Calu3 (cell line): ENCODE measurements at regions not wholly inside any gene's neighbourhood (a gene's known extent, or its start where the extent isn't known, plus 50 kb on each side); places are given as distances from the start of the nearest gene placed in this dataset.

Experiments
- BruUV-seq: library from RNA; stranded (reverse); fragments of 400-500 nt; replicated peaks from 2 replicates; lab custom pipeline; 2021; lab: Mats Ljungman, UMichigan
- CTCF ChIA-PET: fragments of 300-600 bp; sonication (Branson Sonifier 250); formaldehyde crosslinking; loops from one replicate; lab custom pipeline; 2022; ENCODE audit warnings: antibody characterized with exemption; lab: Charles Lee
- DNase-seq: peaks from one replicate; pipeline ENCODE4 v3.0.0; 2022
- H3K27ac Mint-ChIP-seq: one replicate; pipeline ENCODE4 v1.8.0; 2022; ENCODE audit warnings: mixed read lengths; ENCODE audit not compliant: unreplicated experiment
- H3K27me3 Mint-ChIP-seq: one replicate; pipeline ENCODE4 v1.8.0; 2022; ENCODE audit warnings: mixed read lengths; ENCODE audit not compliant: unreplicated experiment
- H3K36me3 Mint-ChIP-seq: one replicate; pipeline ENCODE4 v1.8.0; 2022; ENCODE audit warnings: mild to moderate bottlenecking, moderate library complexity, mixed read lengths; ENCODE audit not compliant: insufficient read depth, unreplicated experiment
- H3K4me1 Mint-ChIP-seq: one replicate; pipeline ENCODE4 v1.8.0; 2022; ENCODE audit warnings: mild to moderate bottlenecking, low read depth, mixed read lengths; ENCODE audit not compliant: unreplicated experiment
- H3K4me3 Mint-ChIP-seq: one replicate; pipeline ENCODE4 v1.8.0; 2022; ENCODE audit warnings: mild to moderate bottlenecking, low read depth, moderate library complexity, mixed read lengths; ENCODE audit not compliant: unreplicated experiment
- H3K9me3 Mint-ChIP-seq: one replicate; pipeline ENCODE4 v1.8.0; 2022; ENCODE audit warnings: low read depth, mixed read lengths; ENCODE audit not compliant: unreplicated experiment
- CTCF ChIP-seq: fragments of 200-600 bp; IDR thresholded peaks from one replicate; pipeline ENCODE4 v1.8.0; 2022; ENCODE audit warnings: antibody characterized with exemption; ENCODE audit not compliant: unreplicated experiment
- intact Hi-C: fragments of 100-400 bp; cut with micrococcal nuclease; formaldehyde crosslinking; loops from one replicate; pipeline ENCODE4 v1.10.0; 2022; ENCODE audit not compliant: unreplicated experiment

- intact Hi-C loops: no loop called here
- Mint-ChIP-seq H3K9me3 (no peaks in the 10 kb centered on the region), H3K4me3 (no peak overlapping the region), H3K36me3 (no peaks in the 10 kb centered on the region), H3K4me1 (no peaks in the 10 kb centered on the region), H3K27ac (no peak overlapping the region), H3K27me3 (peaks cover 60% of the 10 kb centered on the region)
- CTCF ChIA-PET: no interaction called here
- DNase-seq: no peak
- no TSS peak for BruUV-seq
- no peak for TF ChIP-seq CTCF
Measured at GRCh38 chr6:44642870-44643522, 255.5 kb downstream of the CDC5L start.

DNA sequence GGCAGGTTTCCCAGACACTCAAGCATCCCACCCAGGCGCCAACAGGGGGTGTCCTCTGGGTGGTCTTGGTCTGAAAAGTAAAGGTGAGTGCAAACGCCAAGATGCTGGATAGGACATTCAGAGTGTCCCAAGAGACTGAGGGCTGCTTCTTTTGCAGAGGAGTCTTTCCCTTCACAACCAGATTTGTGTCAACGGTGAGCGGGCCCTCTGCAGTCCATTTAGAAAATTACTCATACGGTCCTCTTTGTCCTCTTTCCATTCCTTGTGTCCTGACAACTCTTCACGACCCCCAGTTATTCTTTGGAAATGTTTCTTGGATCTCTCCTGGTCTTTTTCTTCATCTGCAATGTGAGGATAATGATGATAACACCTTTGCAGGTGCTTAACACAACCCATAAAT is 257.8 kb downstream of the CDC5L start:
- CTCF ChIA-PET: interaction anchor here (0.7 to 1.5 kb wide), 2 partner anchors 9 to 170 kb away, joined by 3 to 10 read pairs; no protein-coding TSS in a partner anchor
- no TSS peak for BruUV-seq
- no peak overlapping the region for H3K4me3 Mint-ChIP-seq
- no peak for DNase-seq
- H3K27ac Mint-ChIP-seq: no peak overlapping the region
- no peak for TF ChIP-seq CTCF
- peaks cover 59% of the 10 kb centered on the region for H3K27me3 Mint-ChIP-seq
- H3K36me3 Mint-ChIP-seq: no peaks in the 10 kb centered on the region
- no peaks in the 10 kb centered on the region for H3K4me1 Mint-ChIP-seq
- no peaks in the 10 kb centered on the region for H3K9me3 Mint-ChIP-seq
- intact Hi-C loops: loop anchor here (2.0 kb wide), 1 partner anchor 170 kb away; no protein-coding TSS in a partner anchor

GRCh38 chr6:44646355-44646754 is 258.8 kb downstream of the CDC5L start:
- TF ChIP-seq CTCF: no peak
- CTCF ChIA-PET: interaction anchor here (0.7 to 2.3 kb wide), 3 partner anchors 16 to 1884 kb away, joined by 3 to 7 read pairs (median 5); no protein-coding TSS in a partner anchor
- BruUV-seq: no TSS peak
- intact Hi-C loops: no loop called here
- Mint-ChIP-seq H3K36me3 (no peaks in the 10 kb centered on the region), H3K9me3 (no peaks in the 10 kb centered on the region), H3K27ac (no peak overlapping the region), H3K27me3 (peaks cover 58% of the 10 kb centered on the region), H3K4me1 (peaks cover 6% of the 10 kb centered on the region), H3K4me3 (no peak overlapping the region)
- no peak for DNase-seq

DNA sequence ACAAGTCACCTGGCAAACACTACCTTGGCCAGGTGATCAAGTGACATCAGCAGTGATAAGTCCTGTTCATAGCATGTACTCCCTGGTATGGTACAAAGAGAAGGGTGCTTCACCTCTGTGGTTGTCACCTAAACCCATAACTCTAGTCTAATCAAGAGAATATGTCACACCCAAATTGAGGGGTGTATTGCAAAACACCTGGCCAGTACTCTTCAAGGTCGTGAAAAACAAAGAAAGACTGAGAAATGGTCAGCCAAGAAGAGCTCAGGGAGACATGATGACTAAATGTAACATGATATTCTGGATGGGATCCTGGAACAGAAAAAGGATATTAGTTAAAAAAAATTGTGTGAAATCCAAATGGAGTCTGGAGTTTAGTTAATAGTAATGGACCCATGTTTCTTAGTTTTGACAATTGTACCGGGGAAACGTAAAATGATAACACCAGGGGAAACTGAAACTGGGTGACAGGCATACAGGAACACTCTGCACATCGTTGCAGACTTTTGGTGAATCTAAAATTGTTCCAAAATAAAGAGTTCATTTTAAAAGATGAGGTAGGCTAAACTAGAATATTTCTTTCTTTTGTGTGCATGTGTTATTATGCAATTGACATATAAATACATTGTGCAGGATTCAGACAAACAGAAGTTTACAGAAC is 262.0 kb downstream of the CDC5L start:
- Mint-ChIP-seq H3K36me3 (no peaks in the 10 kb centered on the region), H3K4me1 (peaks cover 7% of the 10 kb centered on the region), H3K27me3 (peaks cover 58% of the 10 kb centered on the region), H3K27ac (no peak overlapping the region), H3K4me3 (no peak overlapping the region), H3K9me3 (no peaks in the 10 kb centered on the region)
- BruUV-seq: no TSS peak
- intact Hi-C loops: no loop called here
- CTCF ChIA-PET: interaction anchor here (0.7 to 1.0 kb wide), 2 partner anchors 48 to 174 kb away, joined by 3 read pairs; no protein-coding TSS in a partner anchor
- no peak for DNase-seq
- TF ChIP-seq CTCF: no peak
